ENCODE measurements at regions not wholly inside any gene's neighbourhood (a gene's known extent, or its start where the extent isn't known, plus 50 kb on each side); places are given as distances from the start of the nearest gene placed in this dataset.

- TF ChIP-seq, protein P1, sequence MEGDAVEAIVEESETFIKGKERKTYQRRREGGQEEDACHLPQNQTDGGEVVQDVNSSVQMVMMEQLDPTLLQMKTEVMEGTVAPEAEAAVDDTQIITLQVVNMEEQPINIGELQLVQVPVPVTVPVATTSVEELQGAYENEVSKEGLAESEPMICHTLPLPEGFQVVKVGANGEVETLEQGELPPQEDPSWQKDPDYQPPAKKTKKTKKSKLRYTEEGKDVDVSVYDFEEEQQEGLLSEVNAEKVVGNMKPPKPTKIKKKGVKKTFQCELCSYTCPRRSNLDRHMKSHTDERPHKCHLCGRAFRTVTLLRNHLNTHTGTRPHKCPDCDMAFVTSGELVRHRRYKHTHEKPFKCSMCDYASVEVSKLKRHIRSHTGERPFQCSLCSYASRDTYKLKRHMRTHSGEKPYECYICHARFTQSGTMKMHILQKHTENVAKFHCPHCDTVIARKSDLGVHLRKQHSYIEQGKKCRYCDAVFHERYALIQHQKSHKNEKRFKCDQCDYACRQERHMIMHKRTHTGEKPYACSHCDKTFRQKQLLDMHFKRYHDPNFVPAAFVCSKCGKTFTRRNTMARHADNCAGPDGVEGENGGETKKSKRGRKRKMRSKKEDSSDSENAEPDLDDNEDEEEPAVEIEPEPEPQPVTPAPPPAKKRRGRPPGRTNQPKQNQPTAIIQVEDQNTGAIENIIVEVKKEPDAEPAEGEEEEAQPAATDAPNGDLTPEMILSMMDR (IDR thresholded peaks at IDR 0.05; ENCODE audit: low read depth, low read length): no peak
- TF ChIP-seq, protein P2, sequence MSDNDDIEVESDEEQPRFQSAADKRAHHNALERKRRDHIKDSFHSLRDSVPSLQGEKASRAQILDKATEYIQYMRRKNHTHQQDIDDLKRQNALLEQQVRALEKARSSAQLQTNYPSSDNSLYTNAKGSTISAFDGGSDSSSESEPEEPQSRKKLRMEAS (IDR thresholded peaks at IDR 0.05; ENCODE audit: low read depth, low read length): no peak
- TF ChIP-seq POLR2A (IDR thresholded peaks at IDR 0.05; ENCODE audit: extremely low read depth, insufficient read length): no peak
Observed at GRCh38 chr5:152185547-152186245, 219.4 kb downstream of the NMUR2 start.

Data from NB4 (cell line).